ENCODE measurements at regions not wholly inside any gene's neighbourhood (a gene's known extent, or its start where the extent isn't known, plus 50 kb on each side); places are given as distances from the start of the nearest gene placed in this dataset.

DNA sequence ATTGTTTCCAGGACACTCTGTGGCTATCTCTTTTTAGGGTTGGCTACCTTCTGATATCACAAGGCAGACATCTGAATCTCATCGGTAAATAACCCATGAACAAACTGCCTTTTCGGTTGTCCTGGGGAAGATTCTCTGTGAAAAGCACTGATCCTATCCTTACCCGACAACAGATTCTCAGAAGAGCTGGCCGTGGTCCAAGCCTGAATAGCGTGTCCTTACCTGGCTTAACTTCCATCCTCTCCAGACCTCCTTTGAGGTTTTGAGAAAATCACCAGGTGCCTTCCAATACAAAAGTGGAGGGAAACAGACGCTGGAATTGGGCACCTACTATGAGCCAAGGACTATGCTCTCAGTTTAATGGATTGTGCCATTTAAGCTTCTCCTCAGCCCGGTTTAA lies 87.4 kb upstream of the ARHGEF3 start:
- TF ChIP-seq CTCF (IDR thresholded peaks at IDR 0.05; ENCODE audit: low read length) (no peak), EZH2 (IDR thresholded peaks at IDR 0.05; ENCODE audit: borderline replicate concordance, low read length) (no peak)
